NCI-H2196 treated with DMSO at 0.1 percent for 48 hours (cell line): ENCODE measurements at regions not wholly inside any gene's neighbourhood (a gene's known extent, or its start where the extent isn't known, plus 50 kb on each side); places are given as distances from the start of the nearest gene placed in this dataset.

ENCODE experiments used
- DNase-seq: peaks from one replicate; lab custom pipeline; 2025; ENCODE audit not compliant: unreplicated experiment; lab: John Stamatoyannopoulos, UW

GRCh38 chr1:222995620-222996309, 147.3 kb downstream of the TLR5 start:
- no peak for DNase-seq

- no peak for DNase-seq
These were observed 146.6 kb downstream of the TLR5 start for GRCh38 chr1:222996310-222996975.

- no peak for DNase-seq
These were observed 142.4 kb downstream of the TLR5 start for GRCh38 chr1:223000632-223001031.

- DNase-seq = peak; percentile 23
These were observed 141.1 kb downstream of the TLR5 start for GRCh38 chr1:223001653-223002634.

- no peak for DNase-seq
These were observed 139.5 kb downstream of the TLR5 start for GRCh38 chr1:223003549-223003948.

- no peak for DNase-seq
These were observed 136.7 kb downstream of the TLR5 start for GRCh38 chr1:223006371-223006770.

GRCh38 chr1:223006917-223007648, 136.0 kb downstream of the TLR5 start:
- DNase-seq = no peak

GRCh38 chr1:223007935-223008334, 135.1 kb downstream of the TLR5 start:
- no peak for DNase-seq

GRCh38 chr1:223008808-223009207, 134.2 kb downstream of the TLR5 start:
- no peak for DNase-seq

GRCh38 chr1:223009406-223009805, 133.6 kb downstream of the TLR5 start:
- no peak for DNase-seq

GRCh38 chr1:223010582-223011504, 132.2 kb downstream of the TLR5 start:
- no peak for DNase-seq

GRCh38 chr1:223011505-223011856, 131.6 kb downstream of the TLR5 start:
- DNase-seq = no peak

- DNase-seq = no peak
These were observed 130.8 kb downstream of the TLR5 start for GRCh38 chr1:223012176-223012788.

GRCh38 chr1:223012938-223013337, 130.1 kb downstream of the TLR5 start:
- no peak for DNase-seq

GRCh38 chr1:223014142-223014873, 128.7 kb downstream of the TLR5 start:
- DNase-seq = no peak

- DNase-seq = no peak
These were observed 126.7 kb downstream of the TLR5 start for GRCh38 chr1:223016381-223016780.

GRCh38 chr1:223016890-223017289, 126.2 kb downstream of the TLR5 start:
- DNase-seq = no peak

- no peak for DNase-seq
These were observed 125.8 kb downstream of the TLR5 start for GRCh38 chr1:223017291-223017690.

GRCh38 chr1:223018534-223018933, 124.5 kb downstream of the TLR5 start:
- no peak for DNase-seq
